Transverse colon (tissue), 3 donors: ENCODE measurements at regions not wholly inside any gene's neighbourhood (a gene's known extent, or its start where the extent isn't known, plus 50 kb on each side); places are given as distances from the start of the nearest gene placed in this dataset.

Experiments
- CTCF ChIP-seq, 5 experiments: fragments of 200-600 bp in 3 of 5; fragments of 450-650 bp in 2 of 5; sonication (generic) in 3 of 5; IDR thresholded peaks; 1 replicate in 2 of 5; 2 replicates in 3 of 5; pipeline ENCODE4 v1.5.1; 2016 to 2017; ENCODE audit warnings: antibody characterized with exemption in 5 of 5, inconsistent platforms in 3 of 5, mild to moderate bottlenecking in 2 of 5, moderate library complexity in 1 of 5
- EP300 ChIP-seq: sonication (generic); formaldehyde crosslinking; IDR thresholded peaks from one replicate; pipeline ENCODE4 v1.6.1; 2017; ENCODE audit warnings: antibody characterized with exemption, low read depth
- POLR2A ChIP-seq: fragments of 450-650 bp; IDR thresholded peaks from one replicate; pipeline ENCODE4 v1.6.1; 2016; ENCODE audit warnings: antibody characterized with exemption, mild to moderate bottlenecking, moderate library complexity

GRCh38 chr7:33725111-33726025, 180.0 kb upstream of the BMPER start:
- TF ChIP-seq POLR2A (no peak), CTCF (IDR thresholded peaks at IDR 0.05) (no peak), EP300 (no peak)
